ENCODE measurements at regions not wholly inside any gene's neighbourhood (a gene's known extent, or its start where the extent isn't known, plus 50 kb on each side); places are given as distances from the start of the nearest gene placed in this dataset.

GRCh38 chr10:8758029-8758428, 703.5 kb downstream of the GATA3 start:
- TF ChIP-seq EGR1 (IDR thresholded peaks at IDR 0.05): no peak
- TF ChIP-seq FOXM1 (IDR thresholded peaks at IDR 0.05; ENCODE audit: borderline replicate concordance, low read depth): no peak
